Smooth muscle cell (in vitro differentiated cells): ENCODE measurements at regions not wholly inside any gene's neighbourhood (a gene's known extent, or its start where the extent isn't known, plus 50 kb on each side); places are given as distances from the start of the nearest gene placed in this dataset.
"Not testable (repeated sequence)": the region's sequence is repeated elsewhere in the genome, so short reads cannot be mapped to it uniquely, and the experiment has no call there.

Experiments
- DNase-seq: peaks from one replicate; lab custom pipeline; 2025; ENCODE audit not compliant: unreplicated experiment; lab: John Stamatoyannopoulos, UW
- H2AFZ ChIP-seq: fragments of 200-600 bp; sonication (generic); 2 replicates; pipeline ENCODE4 v1.6.0; 2016; ENCODE audit warnings: antibody characterized with exemption, low read depth, mild to moderate bottlenecking
- H3F3A ChIP-seq: fragments of 200-600 bp; sonication (generic); 2 replicates; pipeline ENCODE4 v1.6.0; 2017; ENCODE audit warnings: antibody characterized with exemption, low read depth
- H3K27ac ChIP-seq: fragments of 200-600 bp; sonication (generic); 2 replicates; pipeline ENCODE4 v1.5.1; 2016; ENCODE audit warnings: low read depth, mild to moderate bottlenecking
- H3K27me3 ChIP-seq: fragments of 200-600 bp; sonication (generic); 2 replicates; pipeline ENCODE4 v1.6.1; 2016; ENCODE audit warnings: low read depth, mild to moderate bottlenecking
- H3K36me3 ChIP-seq: fragments of 200-600 bp; sonication (generic); 2 replicates; pipeline ENCODE4 v1.5.1; 2016; ENCODE audit warnings: low read depth
- H3K4me1 ChIP-seq: fragments of 200-600 bp; sonication (generic); 2 replicates; pipeline ENCODE4 v1.5.1; 2016; ENCODE audit warnings: low read depth
- H3K4me2 ChIP-seq: fragments of 200-600 bp; sonication (generic); 2 replicates; pipeline ENCODE4 v1.6.0; 2016; ENCODE audit warnings: mild to moderate bottlenecking
- H3K4me3 ChIP-seq: fragments of 200-600 bp; sonication (generic); 2 replicates; pipeline ENCODE4 v1.5.1; 2016; ENCODE audit warnings: mild to moderate bottlenecking
- H3K79me2 ChIP-seq: fragments of 200-600 bp; sonication (generic); 2 replicates; pipeline ENCODE4 v1.6.0; 2016; ENCODE audit warnings: low read depth, mild to moderate bottlenecking
- H3K9ac ChIP-seq: fragments of 200-600 bp; sonication (generic); 2 replicates; pipeline ENCODE4 v1.6.0; 2016; ENCODE audit warnings: low read depth
- H3K9me3 ChIP-seq: fragments of 200-600 bp; sonication (generic); replicated peaks from 2 replicates; pipeline ENCODE4 v1.5.1; 2016; ENCODE audit warnings: low read depth
- H4K20me1 ChIP-seq: fragments of 200-600 bp; sonication (generic); 2 replicates; pipeline ENCODE4 v1.6.0; 2016; ENCODE audit warnings: low read depth
- WGBS: methylation state at CpG from one replicate; pipeline ENCODE4 v1.1.7; 2016; ENCODE audit warnings: low lambda C conversion rate; 5-methylcytosine and 5-hydroxymethylcytosine counted together
- TF ChIP-seq, protein P1 (sequence below): fragments of 200-600 bp; sonication (generic); IDR thresholded peaks from 2 replicates; pipeline ENCODE4 v1.5.1; 2017; ENCODE audit warnings: borderline replicate concordance, mild to moderate bottlenecking, antibody characterized with exemption; ENCODE audit not compliant: insufficient read depth, poor library complexity, severe bottlenecking

DNA sequence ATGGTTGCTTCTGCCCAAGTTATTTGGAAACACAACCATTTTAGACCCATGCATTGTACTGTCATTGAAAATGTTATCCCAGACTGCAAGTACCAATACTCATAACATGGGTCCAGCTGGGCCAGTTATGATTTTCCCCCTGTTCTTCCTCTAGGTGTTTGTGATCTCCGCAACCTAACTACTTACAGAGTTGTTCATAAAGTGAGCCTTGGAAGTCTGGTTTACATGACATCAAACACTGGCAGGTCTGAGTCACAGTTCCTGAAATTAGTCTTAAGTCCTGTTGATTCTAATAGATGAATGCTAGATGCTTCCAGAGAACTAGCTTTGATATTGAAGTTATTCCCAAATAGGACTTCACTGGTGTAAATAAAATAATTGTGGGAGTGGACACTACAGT is 487.0 kb downstream of the MED13L start:
- Histone ChIP-seq H3K4me2 (peak overlapping the region; percentile 49), H3K9ac (no peak overlapping the region), H2AFZ (no peak overlapping the region), H3K4me3 (no peak overlapping the region), H3K4me1 (no peaks in the 10 kb centered on the region), H4K20me1 (no peaks in the 10 kb centered on the region), H3K79me2 (no peaks in the 10 kb centered on the region), H3K27me3 (no peaks in the 10 kb centered on the region), H3K27ac (no peak overlapping the region), H3F3A (peaks cover 7% of the 10 kb centered on the region), H3K36me3 (no peaks in the 10 kb centered on the region), H3K9me3 (no peaks in the 10 kb centered on the region)
- TF ChIP-seq, protein P1, sequence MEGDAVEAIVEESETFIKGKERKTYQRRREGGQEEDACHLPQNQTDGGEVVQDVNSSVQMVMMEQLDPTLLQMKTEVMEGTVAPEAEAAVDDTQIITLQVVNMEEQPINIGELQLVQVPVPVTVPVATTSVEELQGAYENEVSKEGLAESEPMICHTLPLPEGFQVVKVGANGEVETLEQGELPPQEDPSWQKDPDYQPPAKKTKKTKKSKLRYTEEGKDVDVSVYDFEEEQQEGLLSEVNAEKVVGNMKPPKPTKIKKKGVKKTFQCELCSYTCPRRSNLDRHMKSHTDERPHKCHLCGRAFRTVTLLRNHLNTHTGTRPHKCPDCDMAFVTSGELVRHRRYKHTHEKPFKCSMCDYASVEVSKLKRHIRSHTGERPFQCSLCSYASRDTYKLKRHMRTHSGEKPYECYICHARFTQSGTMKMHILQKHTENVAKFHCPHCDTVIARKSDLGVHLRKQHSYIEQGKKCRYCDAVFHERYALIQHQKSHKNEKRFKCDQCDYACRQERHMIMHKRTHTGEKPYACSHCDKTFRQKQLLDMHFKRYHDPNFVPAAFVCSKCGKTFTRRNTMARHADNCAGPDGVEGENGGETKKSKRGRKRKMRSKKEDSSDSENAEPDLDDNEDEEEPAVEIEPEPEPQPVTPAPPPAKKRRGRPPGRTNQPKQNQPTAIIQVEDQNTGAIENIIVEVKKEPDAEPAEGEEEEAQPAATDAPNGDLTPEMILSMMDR: no peak
- 33% methylated on average over 1 of the region's 1 CpG for WGBS
- DNase-seq: no peak

DNA sequence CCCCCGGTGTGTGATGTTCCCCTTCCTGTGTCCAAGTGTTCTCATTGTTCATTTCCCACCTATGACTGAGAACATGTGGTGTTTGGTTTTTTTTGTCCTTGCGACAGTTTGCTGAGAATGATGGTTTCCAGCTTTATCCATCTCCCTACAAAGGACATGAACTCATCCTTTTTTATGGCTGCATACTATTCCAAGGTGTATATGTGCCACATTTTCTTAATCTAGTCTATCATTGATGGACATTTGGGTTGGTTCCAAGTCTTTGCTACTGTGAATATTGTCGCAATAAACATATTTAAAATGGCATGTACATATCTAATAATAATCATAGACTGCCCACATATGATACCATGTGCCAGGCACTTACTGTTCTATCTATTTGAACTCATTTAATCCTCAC is 491.0 kb downstream of the MED13L start:
- H3K79me2 ChIP-seq, H2AFZ ChIP-seq, H3K4me1 ChIP-seq, H3K27me3 ChIP-seq, H3K4me3 ChIP-seq, H3K36me3 ChIP-seq, H3K9ac ChIP-seq, H4K20me1 ChIP-seq, H3K9me3 ChIP-seq, H3K27ac ChIP-seq, H3F3A ChIP-seq, DNase-seq, H3K4me2 ChIP-seq: not testable (repeated sequence)
- 98% methylated on average over 3 of the region's 3 CpGs for WGBS

DNA sequence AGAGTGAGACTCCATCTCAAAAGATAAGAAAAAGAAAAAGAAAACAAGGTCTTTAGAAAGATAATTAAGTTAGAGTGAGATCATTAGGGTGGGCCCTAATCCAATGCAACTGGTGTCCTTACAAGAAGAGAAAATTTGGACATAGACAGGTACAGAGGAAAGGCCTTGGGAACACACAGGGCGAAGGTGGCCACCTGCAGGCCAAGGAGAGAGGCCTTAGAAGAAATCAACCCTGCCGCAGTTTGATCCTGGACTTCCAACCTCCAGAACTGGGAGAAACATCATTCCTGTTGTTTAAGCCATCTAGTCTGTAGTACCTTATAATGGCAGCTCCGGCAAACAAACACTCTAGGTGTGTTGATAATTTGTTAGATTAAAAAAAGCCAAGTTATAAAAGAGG is 491.9 kb downstream of the MED13L start:
- no peak overlapping the region for H3K4me3 ChIP-seq
- 95% methylated on average over 3 of the region's 3 CpGs for WGBS
- no peaks in the 10 kb centered on the region for H3K36me3 ChIP-seq
- no peaks in the 10 kb centered on the region for H3K4me1 ChIP-seq
- H3K4me2 ChIP-seq: no peak overlapping the region
- no peak for DNase-seq
- no peaks in the 10 kb centered on the region for H3K79me2 ChIP-seq
- TF ChIP-seq, protein P1: no peak
- no peak overlapping the region for H2AFZ ChIP-seq
- H3K27me3 ChIP-seq: no peaks in the 10 kb centered on the region
- H3K9ac ChIP-seq: no peak overlapping the region
- H3K27ac ChIP-seq: no peak overlapping the region
- H4K20me1 ChIP-seq: no peaks in the 10 kb centered on the region
- no peaks in the 10 kb centered on the region for H3K9me3 ChIP-seq
- peaks cover 2% of the 10 kb centered on the region for H3F3A ChIP-seq

DNA sequence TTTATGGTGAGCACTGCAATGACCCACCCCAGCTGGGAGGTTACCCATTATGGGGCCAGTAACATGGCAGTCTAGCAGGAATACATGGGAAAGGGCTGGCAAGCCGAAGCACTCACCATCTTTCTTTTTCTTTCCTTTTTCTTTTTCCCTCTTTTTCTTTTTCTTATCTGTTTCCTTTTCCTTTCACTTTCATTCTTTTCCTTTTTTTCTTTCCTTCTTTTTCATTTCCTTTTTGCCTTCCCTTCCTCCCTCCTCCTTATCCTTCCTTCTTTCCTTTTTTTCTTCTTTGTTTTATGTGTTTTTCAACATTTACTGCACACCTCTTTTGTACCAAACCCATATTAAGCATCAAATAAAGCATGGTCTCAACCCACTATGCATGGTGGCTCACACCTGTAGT is 501.1 kb downstream of the MED13L start:
- 86% methylated on average over 1 of the region's 1 CpG for whole genome bisulfite sequencing
- H3K79me2 ChIP-seq: no peaks in the 10 kb centered on the region
- TF ChIP-seq, protein P1: no peak
- no peak overlapping the region for H2AFZ ChIP-seq
- H3F3A ChIP-seq: no peaks in the 10 kb centered on the region
- DNase-seq: no peak
- no peaks in the 10 kb centered on the region for H4K20me1 ChIP-seq
- H3K27ac ChIP-seq: no peak overlapping the region
- no peak overlapping the region for H3K4me2 ChIP-seq
- H3K4me3 ChIP-seq: no peak overlapping the region
- no peaks in the 10 kb centered on the region for H3K4me1 ChIP-seq
- no peaks in the 10 kb centered on the region for H3K27me3 ChIP-seq
- no peak overlapping the region for H3K9ac ChIP-seq
- H3K9me3 ChIP-seq: no peaks in the 10 kb centered on the region
- H3K36me3 ChIP-seq: no peaks in the 10 kb centered on the region
